ENCODE measurements at regions not wholly inside any gene's neighbourhood (a gene's known extent, or its start where the extent isn't known, plus 50 kb on each side); places are given as distances from the start of the nearest gene placed in this dataset.
A peak's percentile ranks its signal among the peaks of the same experiment; 100 is the strongest.
"Not testable (repeated sequence)": the region's sequence is repeated elsewhere in the genome, so short reads cannot be mapped to it uniquely, and the experiment has no call there.

GRCh38 chr4:20158195-20158594, 93.5 kb upstream of the SLIT2 start (continued):
- TF ChIP-seq CTCF (IDR thresholded peaks at IDR 0.05), result no peak
- TF ChIP-seq USF1 (IDR thresholded peaks at IDR 0.05; ENCODE audit: borderline replicate concordance, low read depth), result no peak
- peak; percentile 43; the same call in 1 of the 2 replicates for TF ChIP-seq NFIC (IDR thresholded peaks at IDR 0.05; ENCODE audit: borderline replicate concordance)
- no peak for TF ChIP-seq SIN3A (IDR thresholded peaks at IDR 0.05; ENCODE audit: borderline replicate concordance, low read depth, low read length)
- no peak for TF ChIP-seq MXI1 (IDR thresholded peaks at IDR 0.05; ENCODE audit: low read depth, low read length)
- TF ChIP-seq, protein P1, sequence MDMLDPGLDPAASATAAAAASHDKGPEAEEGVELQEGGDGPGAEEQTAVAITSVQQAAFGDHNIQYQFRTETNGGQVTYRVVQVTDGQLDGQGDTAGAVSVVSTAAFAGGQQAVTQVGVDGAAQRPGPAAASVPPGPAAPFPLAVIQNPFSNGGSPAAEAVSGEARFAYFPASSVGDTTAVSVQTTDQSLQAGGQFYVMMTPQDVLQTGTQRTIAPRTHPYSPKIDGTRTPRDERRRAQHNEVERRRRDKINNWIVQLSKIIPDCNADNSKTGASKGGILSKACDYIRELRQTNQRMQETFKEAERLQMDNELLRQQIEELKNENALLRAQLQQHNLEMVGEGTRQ (IDR thresholded peaks at IDR 0.05; ENCODE audit: borderline replicate concordance, low read depth, low read length), result no peak
- no peak for TF ChIP-seq RCOR1 (IDR thresholded peaks at IDR 0.05; ENCODE audit: low read length)

DNA sequence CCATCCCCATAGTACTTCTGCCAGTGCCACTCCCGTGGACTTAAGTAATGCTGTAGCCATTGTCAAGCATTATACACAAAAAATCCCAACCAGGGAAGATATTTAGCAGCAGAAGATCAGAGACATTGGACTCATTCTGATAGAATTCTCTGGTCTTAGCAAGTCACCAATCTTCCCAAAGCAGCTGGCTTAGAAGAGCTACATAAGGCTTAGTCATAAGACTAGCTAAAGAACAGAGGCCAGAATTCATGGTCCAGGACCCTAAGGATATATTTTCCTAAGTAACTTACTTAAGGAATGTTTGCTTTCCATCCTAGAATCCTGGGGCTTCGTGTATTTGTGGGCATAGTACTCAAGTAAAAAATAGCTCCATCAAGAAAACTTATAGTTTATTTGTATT, 100.3 kb upstream of the SLIT2 start:
- Histone ChIP-seq H3K4me1 (ENCODE audit: control insufficient read depth in 1 of 2, insufficient read depth in 2 of 2, low read depth in 1 of 2, low read length in 1 of 2) (no peaks in the 10 kb centered on the region), H3F3A (replicated peaks; ENCODE audit: insufficient read depth) (no peaks in the 10 kb centered on the region), H3K9me2 (no peaks in the 10 kb centered on the region; the same call in 1 of the 2 replicates), H4K20me1 (ENCODE audit: insufficient read depth) (no peaks in the 10 kb centered on the region), H3K4me2 (no peak overlapping the region), H3K4me3 (ENCODE audit: low read depth in 2 of 2, low read length in 1 of 2) (no peak overlapping the region), H3K36me3 (replicated peaks in 1 of 2; ENCODE audit: control insufficient read depth in 1 of 2, insufficient read depth in 2 of 2, low read length in 1 of 2) (no peaks in the 10 kb centered on the region), H2AFZ (ENCODE audit: low read depth) (no peak overlapping the region), H3K9me3 (no peaks in the 10 kb centered on the region), H3K27me3 (ENCODE audit: insufficient read depth) (no peaks in the 10 kb centered on the region), H3K79me2 (ENCODE audit: insufficient read depth) (no peaks in the 10 kb centered on the region), H3K9ac (no peak overlapping the region), H3K27ac (ENCODE audit: low read depth in 2 of 2, low read length in 1 of 2) (no peak overlapping the region)
- ChIA-PET CTCF (no interaction called here), POLR2A (no interaction called here)
- TF ChIP-seq SIN3A (IDR thresholded peaks at IDR 0.05; ENCODE audit: borderline replicate concordance, low read depth, low read length), result no peak
- TF ChIP-seq RXRA (IDR thresholded peaks at IDR 0.05; ENCODE audit: borderline replicate concordance, low read depth), result no peak
- TF ChIP-seq TEAD4 (IDR thresholded peaks at IDR 0.05; ENCODE audit: borderline replicate concordance, insufficient read depth), result no peak
- no peak for TF ChIP-seq CTCF (IDR thresholded peaks at IDR 0.05)
- TF ChIP-seq MEF2A (IDR thresholded peaks at IDR 0.05; ENCODE audit: borderline replicate concordance, low read depth), result no peak
- TF ChIP-seq NRF1 (IDR thresholded peaks at IDR 0.05; ENCODE audit: low read depth, low read length), result no peak
- TF ChIP-seq RAD21 (IDR thresholded peaks at IDR 0.05; ENCODE audit: low read length), result no peak
- no peak for TF ChIP-seq GATA2 (CRISPR knock-in tag; IDR thresholded peaks at IDR 0.05)
- TF ChIP-seq EZH2phosphoT487 (IDR thresholded peaks at IDR 0.05; ENCODE audit: borderline replicate concordance, low read depth), result no peak
- TF ChIP-seq, protein P2, sequence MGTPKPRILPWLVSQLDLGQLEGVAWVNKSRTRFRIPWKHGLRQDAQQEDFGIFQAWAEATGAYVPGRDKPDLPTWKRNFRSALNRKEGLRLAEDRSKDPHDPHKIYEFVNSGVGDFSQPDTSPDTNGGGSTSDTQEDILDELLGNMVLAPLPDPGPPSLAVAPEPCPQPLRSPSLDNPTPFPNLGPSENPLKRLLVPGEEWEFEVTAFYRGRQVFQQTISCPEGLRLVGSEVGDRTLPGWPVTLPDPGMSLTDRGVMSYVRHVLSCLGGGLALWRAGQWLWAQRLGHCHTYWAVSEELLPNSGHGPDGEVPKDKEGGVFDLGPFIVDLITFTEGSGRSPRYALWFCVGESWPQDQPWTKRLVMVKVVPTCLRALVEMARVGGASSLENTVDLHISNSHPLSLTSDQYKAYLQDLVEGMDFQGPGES (IDR thresholded peaks at IDR 0.05; ENCODE audit: low read depth, low read length), result no peak
- TF ChIP-seq FOXM1 (IDR thresholded peaks at IDR 0.05; ENCODE audit: low read depth), result no peak
- TF ChIP-seq, protein P3, sequence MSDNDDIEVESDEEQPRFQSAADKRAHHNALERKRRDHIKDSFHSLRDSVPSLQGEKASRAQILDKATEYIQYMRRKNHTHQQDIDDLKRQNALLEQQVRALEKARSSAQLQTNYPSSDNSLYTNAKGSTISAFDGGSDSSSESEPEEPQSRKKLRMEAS (IDR thresholded peaks at IDR 0.05; ENCODE audit: low read depth), result no peak
- TF ChIP-seq EP300 (IDR thresholded peaks at IDR 0.05; ENCODE audit: borderline replicate concordance in 1 of 2, low read depth in 1 of 2, low read length in 1 of 2), result no peak
- no peak for DNase-seq
- 57% methylated on average over 2 of the region's 2 CpGs for WGBS (ENCODE audit: low lambda C conversion rate)

DNA sequence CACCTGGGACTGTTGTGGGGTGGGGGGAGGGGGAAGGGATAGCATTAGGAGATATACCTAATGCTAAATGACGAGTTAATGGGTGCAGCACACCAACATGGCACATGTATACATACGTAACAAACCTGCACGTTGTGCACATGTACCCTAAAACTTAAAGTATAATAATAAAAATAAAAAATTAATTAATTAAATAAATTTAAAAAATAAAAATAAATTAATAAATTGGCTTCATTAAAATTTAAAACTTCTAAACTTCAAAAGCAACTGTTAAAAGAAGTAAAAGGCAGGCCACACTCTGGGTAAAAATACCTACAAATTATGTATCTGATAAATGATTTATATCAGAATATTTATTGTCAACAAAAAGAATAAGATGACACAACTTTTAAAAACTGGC, 102.6 kb upstream of the SLIT2 start:
- POLR2A ChIA-PET; H3K79me2 ChIP-seq (ENCODE audit: insufficient read depth); H2AFZ ChIP-seq (ENCODE audit: low read depth); CTCF ChIA-PET; H3K27me3 ChIP-seq (ENCODE audit: insufficient read depth); DNase-seq; H3K9me3 ChIP-seq; H3F3A ChIP-seq (replicated peaks; ENCODE audit: insufficient read depth); H4K20me1 ChIP-seq (ENCODE audit: insufficient read depth); H3K36me3 ChIP-seq (replicated peaks in 1 of 2; ENCODE audit: control insufficient read depth in 1 of 2, insufficient read depth in 2 of 2, low read length in 1 of 2); H3K4me1 ChIP-seq (ENCODE audit: control insufficient read depth in 1 of 2, insufficient read depth in 2 of 2, low read depth in 1 of 2, low read length in 1 of 2); H3K4me2 ChIP-seq; H3K27ac ChIP-seq (ENCODE audit: low read depth in 2 of 2, low read length in 1 of 2); H3K9ac ChIP-seq; H3K4me3 ChIP-seq (ENCODE audit: low read depth in 2 of 2, low read length in 1 of 2); H3K9me2 ChIP-seq: not testable (repeated sequence)
- 82% methylated on average over 3 of the region's 3 CpGs for WGBS (ENCODE audit: low lambda C conversion rate)

Measured in SK-N-SH (cell line).